Pancreas (tissue), 10 donors: ENCODE measurements at regions not wholly inside any gene's neighbourhood (a gene's known extent, or its start where the extent isn't known, plus 50 kb on each side); places are given as distances from the start of the nearest gene placed in this dataset.

Source experiments
- ATAC-seq, 4 donors: fragments of 200-7000 bp; cut with Tn5 transposase; one replicate each; pipeline versions ENCODE4 v1.8.0 to v1.9.1; 2020; ENCODE audit warnings: mild to moderate bottlenecking in 4 of 4, moderate library complexity in 4 of 4
- DNase-seq, 6 donors: peaks; one replicate each; pipeline ENCODE4 v3.0.0-alpha.2; 2020
- FAIRE-seq: peaks from 2 replicates; lab custom pipeline; 2012; peaks lifted over from hg19 to GRCh38; lab: Jason Lieb, UNC
- H3K27ac ChIP-seq, 4 donors: fragments of 200-600 bp; sonication (generic); 1 replicate in 3 of 4; 2 replicates in 1 of 4; pipeline versions ENCODE4 v1.5.0 to v1.8.0; 2020
- H3K27me3 ChIP-seq, 4 donors: fragments of 200-600 bp; one replicate each; pipeline ENCODE4 v1.8.0; 2021
- H3K36me3 ChIP-seq, 3 donors: fragments of 200-600 bp; sonication (generic) in 1 of 3; one replicate each; pipeline versions ENCODE4 v1.5.0 to v1.8.0; 2020 to 2021
- H3K4me1 ChIP-seq, 3 donors: fragments of 200-600 bp; one replicate each; pipeline ENCODE4 v1.8.0; 2021
- H3K4me3 ChIP-seq, 4 donors: fragments of 200-600 bp; sonication (generic) in 2 of 4; one replicate each; pipeline versions ENCODE4 v1.5.0 to v1.8.0; 2020 to 2021
- H3K9me3 ChIP-seq, 4 donors: fragments of 200-600 bp; one replicate each; pipeline ENCODE4 v1.8.0; 2021
- WGBS, 2 donors: extraction: QIAGEN DNeasy Blood & Tissue Kit; methylation state at CpG; one replicate each; pipeline ENCODE4 v1.1.7; 2013; 5-methylcytosine and 5-hydroxymethylcytosine counted together
- intact Hi-C, 3 donors: fragments of 100-400 bp; cut with DNase I; formaldehyde crosslinking; loops; one replicate each; pipeline versions ENCODE4 v1.11.1 to v1.14.2; 2022
- TF ChIP-seq, protein P1 (sequence below), 4 donors: fragments of 200-600 bp; sonication (generic) in 3 of 4; IDR thresholded peaks; one replicate each; pipeline versions ENCODE4 v1.5.0 to v1.8.0; 2021; ENCODE audit warnings: antibody characterized with exemption in 4 of 4
- donor health status: healthy with polysubstance abuse.
- donor health status: DM: no; HTN: no; CAD: no; lungs with moderate emphysema.
- donor health status: DM: no; HTN: no; CAD: no.
- donor health status: control.
- donor health status: control.
- donor health status: Bipolar disorder and iron deficiency.
- donor health status: DM: yes; HTN: yes; CAD: no.
- donor health status: DM: no; HTN: no; CAD: no.
- donor health status: DM: no; HTN: no; CAD: no.
- donor health status: DM: yes; HTN: yes; CAD: no.

DNA sequence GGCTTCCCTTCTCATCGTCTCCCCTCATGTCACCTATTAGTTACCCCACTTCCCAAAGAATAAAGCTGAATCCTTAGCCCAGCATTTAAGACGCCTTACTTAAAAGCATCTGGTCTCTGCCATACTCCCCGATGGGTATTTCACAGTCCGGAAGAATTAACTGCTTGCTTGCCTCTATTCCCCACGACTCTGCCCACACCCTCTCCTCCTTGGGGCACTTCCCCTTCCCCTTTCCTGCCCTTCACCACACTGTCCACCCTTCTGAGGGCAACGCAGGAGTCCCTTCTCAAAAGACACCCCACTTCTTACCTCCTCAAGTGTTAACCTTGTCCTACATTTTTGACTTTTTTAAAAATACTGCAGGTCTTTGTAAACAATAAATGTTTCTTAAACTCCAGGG, 60.1 kb upstream of the RMP24 start:
- no peak for DNase-seq
- Histone ChIP-seq H3K27me3 (no peaks in the 10 kb centered on the region), H3K36me3 (no peaks in the 10 kb centered on the region), H3K4me1 (no peaks in the 10 kb centered on the region), H3K27ac (no peak overlapping the region), H3K9me3 (no peaks in the 10 kb centered on the region), H3K4me3 (no peak overlapping the region)
- intact Hi-C loops, result no loop called here
- TF ChIP-seq, protein P1, sequence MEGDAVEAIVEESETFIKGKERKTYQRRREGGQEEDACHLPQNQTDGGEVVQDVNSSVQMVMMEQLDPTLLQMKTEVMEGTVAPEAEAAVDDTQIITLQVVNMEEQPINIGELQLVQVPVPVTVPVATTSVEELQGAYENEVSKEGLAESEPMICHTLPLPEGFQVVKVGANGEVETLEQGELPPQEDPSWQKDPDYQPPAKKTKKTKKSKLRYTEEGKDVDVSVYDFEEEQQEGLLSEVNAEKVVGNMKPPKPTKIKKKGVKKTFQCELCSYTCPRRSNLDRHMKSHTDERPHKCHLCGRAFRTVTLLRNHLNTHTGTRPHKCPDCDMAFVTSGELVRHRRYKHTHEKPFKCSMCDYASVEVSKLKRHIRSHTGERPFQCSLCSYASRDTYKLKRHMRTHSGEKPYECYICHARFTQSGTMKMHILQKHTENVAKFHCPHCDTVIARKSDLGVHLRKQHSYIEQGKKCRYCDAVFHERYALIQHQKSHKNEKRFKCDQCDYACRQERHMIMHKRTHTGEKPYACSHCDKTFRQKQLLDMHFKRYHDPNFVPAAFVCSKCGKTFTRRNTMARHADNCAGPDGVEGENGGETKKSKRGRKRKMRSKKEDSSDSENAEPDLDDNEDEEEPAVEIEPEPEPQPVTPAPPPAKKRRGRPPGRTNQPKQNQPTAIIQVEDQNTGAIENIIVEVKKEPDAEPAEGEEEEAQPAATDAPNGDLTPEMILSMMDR (IDR thresholded peaks at IDR 0.05), result no peak
- no peak for ATAC-seq
- 40 to 42% methylated on average over 6 of the region's 6 CpGs for WGBS, 2 donors
- no peak for FAIRE-seq

DNA sequence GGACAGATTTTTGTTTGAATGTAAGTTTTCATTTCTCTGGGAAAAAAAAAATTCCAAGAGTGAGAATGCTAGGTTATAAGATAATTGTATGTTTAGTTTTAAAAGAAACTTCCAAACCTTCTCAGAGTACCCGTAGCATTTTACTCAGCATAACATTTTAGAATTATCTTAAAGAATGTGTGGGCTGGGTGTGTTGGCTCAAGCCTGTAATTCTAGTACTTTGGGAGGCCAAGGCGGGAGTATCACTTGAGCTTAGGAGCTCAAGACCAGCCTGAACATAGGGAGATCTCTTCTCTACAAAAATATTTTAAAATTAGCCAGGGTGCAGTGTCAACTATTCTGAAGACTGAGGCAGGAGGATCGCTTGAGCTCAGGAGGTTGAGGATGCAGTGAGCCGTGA, 57.4 kb upstream of the RMP24 start:
- Histone ChIP-seq H3K4me1 (no peaks in the 10 kb centered on the region), H3K4me3 (no peak overlapping the region), H3K9me3 (no peaks in the 10 kb centered on the region), H3K27ac (no peak overlapping the region), H3K36me3 (no peaks in the 10 kb centered on the region), H3K27me3 (no peaks in the 10 kb centered on the region)
- WGBS, 2 donors, result 69 to 81% methylated on average over 4 of the region's 4 CpGs
- TF ChIP-seq, protein P1 (IDR thresholded peaks at IDR 0.05), result no peak
- no peak for DNase-seq
- FAIRE-seq, result no peak
- ATAC-seq, result no peak
- intact Hi-C loops, result no loop called here

DNA sequence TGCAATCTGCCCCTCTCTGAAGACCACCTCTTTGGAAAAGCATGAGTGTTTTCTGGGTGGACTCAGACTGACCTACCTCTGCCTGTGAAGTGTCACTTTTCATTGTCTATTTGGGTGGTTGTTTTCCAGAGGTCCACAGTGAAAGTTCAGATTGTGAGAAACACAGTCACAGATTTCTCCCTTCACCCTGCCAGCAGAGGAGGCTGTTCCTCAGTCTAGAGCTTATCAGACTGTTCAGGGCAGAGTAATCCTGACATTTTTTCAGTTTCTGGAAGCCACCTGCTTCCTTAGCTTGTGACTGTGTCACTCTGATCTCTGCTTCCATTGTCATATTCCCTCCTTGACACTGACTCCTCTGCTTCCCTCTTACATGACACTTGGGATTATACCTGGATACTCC, 55.4 kb upstream of the RMP24 start:
- TF ChIP-seq, protein P1 (IDR thresholded peaks at IDR 0.05), result no peak
- Histone ChIP-seq H3K27me3 (no peaks in the 10 kb centered on the region), H3K27ac (no peak overlapping the region), H3K9me3 (no peaks in the 10 kb centered on the region), H3K4me1 (no peaks in the 10 kb centered on the region), H3K36me3 (no peaks in the 10 kb centered on the region), H3K4me3 (no peak overlapping the region)
- DNase-seq, result no peak
- ATAC-seq, result no peak
- no peak for FAIRE-seq
- intact Hi-C loops, result no loop called here

DNA sequence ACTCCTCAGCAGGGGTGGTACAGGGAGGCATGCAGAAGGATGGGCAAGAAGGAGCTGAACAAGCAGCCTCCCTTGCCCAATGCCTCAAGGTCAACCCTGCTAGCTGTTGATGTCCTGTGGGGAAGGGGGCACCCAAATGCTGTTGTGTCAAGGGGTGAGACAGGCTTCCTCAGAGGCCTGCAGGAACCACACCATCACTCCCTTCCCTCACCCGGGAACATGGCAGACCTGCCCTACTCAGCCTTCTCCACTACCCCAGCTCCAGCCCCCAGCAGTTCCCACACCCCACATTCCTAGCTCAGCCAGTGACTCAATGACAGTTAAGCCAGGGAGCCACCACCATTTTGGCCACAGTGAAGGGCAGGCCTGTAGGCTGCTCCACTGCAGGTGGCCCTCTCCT, 53.9 kb upstream of the RMP24 start:
- ATAC-seq, result no peak
- Histone ChIP-seq H3K27ac (no peak overlapping the region), H3K9me3 (no peaks in the 10 kb centered on the region), H3K27me3 (no peaks in the 10 kb centered on the region), H3K4me1 (no peaks in the 10 kb centered on the region), H3K4me3 (no peak overlapping the region), H3K36me3 (no peaks in the 10 kb centered on the region)
- intact Hi-C loops, result no loop called here
- no peak for DNase-seq
- 94 to 100% methylated on average over 1 of the region's 1 CpG for WGBS, 2 donors
- FAIRE-seq, result no peak
- TF ChIP-seq, protein P1 (IDR thresholded peaks at IDR 0.05), result no peak

DNA sequence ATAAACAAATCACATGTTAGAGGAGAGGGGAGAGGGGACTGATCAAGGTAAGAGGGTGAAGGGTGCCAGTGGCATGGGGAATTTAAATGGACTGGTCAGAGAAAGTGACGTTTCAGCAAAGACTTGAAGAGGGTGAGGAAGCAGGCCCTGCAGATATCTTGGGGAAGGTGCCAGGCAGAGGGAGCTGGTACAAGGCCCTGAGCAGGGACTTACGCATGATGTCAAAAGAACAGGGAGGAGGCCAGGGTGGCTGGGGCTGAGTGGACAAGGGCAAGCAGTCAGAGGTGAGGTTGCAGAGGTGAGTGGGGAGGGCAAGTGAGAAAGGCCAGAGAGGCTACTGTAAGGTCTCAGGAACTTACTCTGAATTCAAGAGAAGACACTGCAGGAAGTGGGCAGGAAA, 53.3 kb upstream of the RMP24 start:
- TF ChIP-seq, protein P1 (IDR thresholded peaks at IDR 0.05), result no peak
- Histone ChIP-seq H3K9me3 (no peaks in the 10 kb centered on the region), H3K27ac (no peak overlapping the region), H3K4me1 (no peaks in the 10 kb centered on the region), H3K4me3 (no peak overlapping the region), H3K36me3 (no peaks in the 10 kb centered on the region), H3K27me3 (no peaks in the 10 kb centered on the region)
- no peak for FAIRE-seq
- 65 to 83% methylated on average over 2 of the region's 2 CpGs for WGBS, 2 donors
- no peak for DNase-seq
- ATAC-seq, result no peak
- intact Hi-C loops, result no loop called here
